SU-DHL-6 (cell line): ENCODE measurements at regions not wholly inside any gene's neighbourhood (a gene's known extent, or its start where the extent isn't known, plus 50 kb on each side); places are given as distances from the start of the nearest gene placed in this dataset.

Experiments used
- H2AFZ ChIP-seq: fragments of 200-600 bp; sonication (generic); 2 replicates; pipeline ENCODE4 v1.6.1; 2014; ENCODE audit warnings: low read depth, mild to moderate bottlenecking, moderate library complexity, mixed read lengths, antibody characterized with exemption, low read length; ENCODE audit not compliant: severe bottlenecking
- H3F3A ChIP-seq: fragments of 200-600 bp; shearing (Covaris generic); 2 replicates; pipeline ENCODE4 v1.6.0; 2016; ENCODE audit warnings: antibody characterized with exemption, mild to moderate bottlenecking; ENCODE audit not compliant: insufficient read depth
- H3K27ac ChIP-seq: fragments of 200-600 bp; sonication (generic); 2 replicates; pipeline ENCODE4 v1.5.1; 2016; ENCODE audit warnings: low read depth, mild to moderate bottlenecking, low read length, moderate library complexity, mixed read lengths
- H3K27me3 ChIP-seq: fragments of 200-600 bp; sonication (generic), shearing (Covaris generic); 2 replicates; pipeline ENCODE4 v1.6.0; 2014; ENCODE audit warnings: mild to moderate bottlenecking, low read length
- H3K36me3 ChIP-seq: fragments of 200-600 bp; sonication (generic); 2 replicates; pipeline ENCODE4 v1.6.1; 2014; ENCODE audit warnings: mild to moderate bottlenecking, low read length, mixed read lengths
- H3K4me2 ChIP-seq: fragments of 300-600, 200-600 bp; shearing (Covaris generic), sonication (generic); 2 replicates; pipeline ENCODE4 v1.6.0; 2014; ENCODE audit warnings: low read length, low read depth, mild to moderate bottlenecking; ENCODE audit not compliant: poor library complexity, severe bottlenecking
- H3K4me3 ChIP-seq: fragments of 200-600 bp; sonication (generic); 2 replicates; pipeline ENCODE4 v1.5.1; 2014; ENCODE audit warnings: antibody characterized with exemption, low read length, mild to moderate bottlenecking, mixed read lengths; ENCODE audit not compliant: insufficient read depth, poor library complexity, severe bottlenecking
- H3K79me2 ChIP-seq: fragments of 200-600 bp; sonication (generic); 2 replicates; pipeline ENCODE4 v1.6.1; 2014; ENCODE audit warnings: mild to moderate bottlenecking, low read length, moderate library complexity; ENCODE audit not compliant: insufficient read depth
- H3K9ac ChIP-seq: fragments of 200-600 bp; sonication (generic); 2 replicates; pipeline ENCODE4 v1.7.0; 2014; ENCODE audit warnings: mild to moderate bottlenecking, low read length
- H3K9me2 ChIP-seq: fragments of 200-600 bp; sonication (generic); replicated peaks from 2 replicates; pipeline ENCODE4 v1.6.1; 2014; ENCODE audit warnings: low read length; ENCODE audit not compliant: insufficient read depth
- H3K9me3 ChIP-seq: fragments of 200-600 bp; sonication (generic); 2 replicates; pipeline ENCODE4 v1.6.1; 2014; ENCODE audit warnings: low read length, mixed read lengths; ENCODE audit not compliant: insufficient read depth
- H4K20me1 ChIP-seq: fragments of 200-600 bp; sonication (generic); 2 replicates; pipeline ENCODE4 v1.6.1; 2014; ENCODE audit warnings: low read depth, mild to moderate bottlenecking, antibody characterized with exemption, low read length, moderate library complexity, mixed read lengths
- EZH2phosphoT487 ChIP-seq: fragments of 200-600 bp; sonication (generic), shearing (Covaris generic); conservative IDR thresholded peaks from 2 replicates; pipeline ENCODE4 v1.6.1; 2018; ENCODE audit warnings: mild to moderate bottlenecking, antibody characterized with exemption, low read length, moderate library complexity, mixed read lengths
- TF ChIP-seq, protein P1 (sequence below): fragments of 200-600 bp; sonication (generic); IDR thresholded peaks from one replicate; pipeline ENCODE4 v1.5.1; 2017; ENCODE audit warnings: antibody characterized with exemption, mild to moderate bottlenecking, low read length, moderate library complexity; ENCODE audit not compliant: insufficient read depth, poor library complexity, severe bottlenecking

- Histone ChIP-seq H2AFZ (no peak overlapping the region), H3K27ac (no peak overlapping the region), H3F3A (no peaks in the 10 kb centered on the region), H3K27me3 (no peaks in the 10 kb centered on the region), H3K9me2 (no peaks in the 10 kb centered on the region), H3K9me3 (no peaks in the 10 kb centered on the region; the same call in 1 of the 2 replicates), H4K20me1 (no peaks in the 10 kb centered on the region), H3K36me3 (no peaks in the 10 kb centered on the region), H3K4me2 (no peak overlapping the region), H3K79me2 (no peaks in the 10 kb centered on the region), H3K9ac (no peak overlapping the region), H3K4me3 (no peak overlapping the region)
- TF ChIP-seq, protein P1, sequence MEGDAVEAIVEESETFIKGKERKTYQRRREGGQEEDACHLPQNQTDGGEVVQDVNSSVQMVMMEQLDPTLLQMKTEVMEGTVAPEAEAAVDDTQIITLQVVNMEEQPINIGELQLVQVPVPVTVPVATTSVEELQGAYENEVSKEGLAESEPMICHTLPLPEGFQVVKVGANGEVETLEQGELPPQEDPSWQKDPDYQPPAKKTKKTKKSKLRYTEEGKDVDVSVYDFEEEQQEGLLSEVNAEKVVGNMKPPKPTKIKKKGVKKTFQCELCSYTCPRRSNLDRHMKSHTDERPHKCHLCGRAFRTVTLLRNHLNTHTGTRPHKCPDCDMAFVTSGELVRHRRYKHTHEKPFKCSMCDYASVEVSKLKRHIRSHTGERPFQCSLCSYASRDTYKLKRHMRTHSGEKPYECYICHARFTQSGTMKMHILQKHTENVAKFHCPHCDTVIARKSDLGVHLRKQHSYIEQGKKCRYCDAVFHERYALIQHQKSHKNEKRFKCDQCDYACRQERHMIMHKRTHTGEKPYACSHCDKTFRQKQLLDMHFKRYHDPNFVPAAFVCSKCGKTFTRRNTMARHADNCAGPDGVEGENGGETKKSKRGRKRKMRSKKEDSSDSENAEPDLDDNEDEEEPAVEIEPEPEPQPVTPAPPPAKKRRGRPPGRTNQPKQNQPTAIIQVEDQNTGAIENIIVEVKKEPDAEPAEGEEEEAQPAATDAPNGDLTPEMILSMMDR: no peak
- TF ChIP-seq EZH2phosphoT487: no peak
Observed at GRCh38 chr5:29885595-29885994, 1307.9 kb upstream of the CDH6 start.

DNA sequence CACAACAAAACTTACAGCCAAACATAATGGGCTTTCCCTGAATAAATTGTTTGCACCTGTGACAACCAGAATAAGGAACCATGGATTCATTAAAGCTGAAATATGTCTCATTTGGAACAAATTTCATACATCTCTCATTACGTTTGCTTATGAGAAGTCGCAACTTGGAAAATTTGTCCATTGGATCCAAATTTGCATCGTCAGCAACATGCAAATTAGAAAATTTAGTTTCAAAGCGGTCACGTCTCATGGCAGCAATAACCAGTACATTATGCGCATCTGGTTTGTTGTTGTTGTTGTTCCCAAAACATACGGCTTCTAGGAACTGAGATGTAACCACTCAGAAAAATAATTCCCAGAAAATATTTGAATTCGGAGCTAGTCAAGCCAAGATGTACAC is 1311.5 kb upstream of the CDH6 start:
- no peaks in the 10 kb centered on the region for H3K27me3 ChIP-seq
- H2AFZ ChIP-seq: no peak overlapping the region
- no peaks in the 10 kb centered on the region; the same call in 1 of the 2 replicates for H3K9me3 ChIP-seq
- H3K79me2 ChIP-seq: no peaks in the 10 kb centered on the region
- H3K9me2 ChIP-seq: no peaks in the 10 kb centered on the region
- no peak overlapping the region for H3K27ac ChIP-seq
- H3F3A ChIP-seq: no peaks in the 10 kb centered on the region
- no peaks in the 10 kb centered on the region for H4K20me1 ChIP-seq
- no peak overlapping the region for H3K4me2 ChIP-seq
- TF ChIP-seq, protein P1: no peak
- no peak for TF ChIP-seq EZH2phosphoT487
- H3K9ac ChIP-seq: no peak overlapping the region
- no peaks in the 10 kb centered on the region for H3K36me3 ChIP-seq
- H3K4me3 ChIP-seq: no peak overlapping the region

- no peaks in the 10 kb centered on the region for H4K20me1 ChIP-seq
- H3K9me3 ChIP-seq: no peaks in the 10 kb centered on the region; the same call in 1 of the 2 replicates
- no peak overlapping the region for H2AFZ ChIP-seq
- no peaks in the 10 kb centered on the region for H3K79me2 ChIP-seq
- no peak overlapping the region for H3K4me2 ChIP-seq
- no peaks in the 10 kb centered on the region for H3K27me3 ChIP-seq
- no peaks in the 10 kb centered on the region for H3K9me2 ChIP-seq
- H3K36me3 ChIP-seq: no peaks in the 10 kb centered on the region
- no peak overlapping the region for H3K4me3 ChIP-seq
- H3F3A ChIP-seq: no peaks in the 10 kb centered on the region
- no peak for TF ChIP-seq EZH2phosphoT487
- TF ChIP-seq, protein P1: no peak
- no peak overlapping the region for H3K27ac ChIP-seq
- no peak overlapping the region for H3K9ac ChIP-seq
Observed at GRCh38 chr5:29879401-29879800, 1314.1 kb upstream of the CDH6 start.

DNA sequence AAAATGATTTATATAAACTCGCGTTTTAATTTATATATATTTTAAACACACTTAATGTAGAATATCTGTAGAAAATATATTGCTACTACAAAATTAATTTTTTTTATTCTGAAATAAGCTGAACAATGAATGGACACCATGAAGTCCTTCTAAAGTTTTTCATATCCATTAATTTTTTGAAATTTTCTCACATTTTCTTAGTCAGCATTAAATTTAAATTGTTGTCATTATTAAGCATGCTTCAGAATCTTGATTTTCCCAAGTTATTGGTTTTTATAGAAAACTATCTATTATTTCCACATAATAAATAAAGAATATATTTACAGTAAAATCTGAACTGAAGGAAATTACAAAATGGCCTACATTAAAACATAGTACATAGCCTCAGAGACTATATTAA is 1314.9 kb upstream of the CDH6 start:
- H3F3A ChIP-seq: no peaks in the 10 kb centered on the region
- no peak for TF ChIP-seq EZH2phosphoT487
- TF ChIP-seq, protein P1: no peak
- no peak overlapping the region for H3K27ac ChIP-seq
- no peaks in the 10 kb centered on the region; the same call in 1 of the 2 replicates for H3K9me3 ChIP-seq
- no peaks in the 10 kb centered on the region for H3K27me3 ChIP-seq
- H3K4me2 ChIP-seq: no peak overlapping the region
- H4K20me1 ChIP-seq: no peaks in the 10 kb centered on the region
- no peak overlapping the region for H2AFZ ChIP-seq
- no peaks in the 10 kb centered on the region for H3K79me2 ChIP-seq
- H3K9me2 ChIP-seq: no peaks in the 10 kb centered on the region
- H3K9ac ChIP-seq: no peak overlapping the region
- H3K4me3 ChIP-seq: no peak overlapping the region
- no peaks in the 10 kb centered on the region for H3K36me3 ChIP-seq
